ENCODE measurements at regions not wholly inside any gene's neighbourhood (a gene's known extent, or its start where the extent isn't known, plus 50 kb on each side); places are given as distances from the start of the nearest gene placed in this dataset.

DNA sequence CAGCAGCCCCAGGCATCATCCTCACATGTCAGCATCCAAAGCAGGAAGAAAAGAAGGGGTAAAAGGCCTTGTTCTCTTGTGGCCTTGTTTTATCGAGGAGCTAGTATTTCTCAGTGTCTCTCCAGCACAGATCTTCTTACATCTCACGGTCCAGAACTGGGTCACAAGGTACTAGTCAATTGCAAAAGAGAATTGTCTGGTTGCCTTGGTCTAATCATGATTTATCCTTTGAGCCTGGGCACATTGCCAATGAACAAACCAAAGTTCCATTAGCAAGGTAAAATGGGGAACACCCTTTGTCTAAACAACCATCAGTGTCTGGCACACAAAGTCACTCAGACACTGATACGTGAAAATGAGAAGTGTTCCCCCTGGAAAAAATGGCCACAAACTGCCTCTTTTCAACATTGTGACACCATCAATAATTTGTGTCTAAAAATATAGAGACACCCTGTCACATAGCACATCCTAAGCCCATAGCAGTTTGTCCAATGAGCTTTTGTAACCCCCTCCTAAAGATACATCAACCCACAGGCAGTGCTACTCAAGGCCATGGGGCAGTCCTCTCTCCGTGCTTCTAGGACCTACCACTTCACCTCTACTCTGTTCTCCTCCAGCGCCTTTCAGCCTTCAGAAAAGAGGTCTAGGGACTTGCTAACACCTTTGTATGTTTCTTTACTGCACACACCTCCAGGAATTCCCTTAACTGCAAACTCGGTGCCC, 534.4 kb downstream of the MID1IP1 start:
- intact Hi-C loops (cut with micrococcal nuclease) = no loop called here
- CTCF ChIA-PET = no interaction called here
- no peak for TF ChIP-seq SRF (IDR thresholded peaks at IDR 0.05; ENCODE audit: low read depth)
- no peak for TF ChIP-seq TCF7L2 (IDR thresholded peaks at IDR 0.05; ENCODE audit: borderline replicate concordance, extremely low read depth, insufficient read depth, insufficient read length)
- no peak for TF ChIP-seq SP1 (IDR thresholded peaks at IDR 0.05; ENCODE audit: low read depth)
- TF ChIP-seq SIN3A (IDR thresholded peaks at IDR 0.05; ENCODE audit: low read depth) = no peak
- TF ChIP-seq ELF1 (IDR thresholded peaks at IDR 0.05; ENCODE audit: borderline replicate concordance, low read depth) = no peak
- TF ChIP-seq RAD21 (IDR thresholded peaks at IDR 0.05; ENCODE audit: low read depth) = no peak
- no peak for TF ChIP-seq ZNF274 (IDR thresholded peaks at IDR 0.05; ENCODE audit: low read depth, low read length)
- TF ChIP-seq CBX3 (IDR thresholded peaks at IDR 0.05; ENCODE audit: low read depth) = no peak
- no peak for TF ChIP-seq YY1 (IDR thresholded peaks at IDR 0.05; ENCODE audit: extremely low read depth, insufficient replicate concordance, low read depth, low read length)
- Histone ChIP-seq H3K9ac (ENCODE audit: low read length) (no peak overlapping the region), H2AFZ (ENCODE audit: low read depth, low read length, poor library complexity, severe bottlenecking) (no peak overlapping the region), H3K4me3 (replicated peaks in 1 of 2; ENCODE audit: low read depth in 1 of 2, low read length in 2 of 2) (no peak overlapping the region), H3K36me3 (ENCODE audit: control insufficient read depth in 1 of 2, insufficient read depth in 2 of 2, low read length in 2 of 2) (no peaks in the 10 kb centered on the region), H3K9me3 (ENCODE audit: control insufficient read depth in 1 of 2, insufficient read depth in 1 of 2, low read depth in 1 of 2, low read length in 2 of 2) (no peaks in the 10 kb centered on the region), H3K79me2 (ENCODE audit: insufficient read depth, low read length) (no peaks in the 10 kb centered on the region), H3K4me2 (ENCODE audit: low read length) (no peak overlapping the region), H3K27ac (ENCODE audit: low read depth, low read length) (no peak overlapping the region), H4K20me1 (ENCODE audit: insufficient read depth) (no peaks in the 10 kb centered on the region), H3K9me2 (ENCODE audit: insufficient read depth) (no peaks in the 10 kb centered on the region), H3K27me3 (ENCODE audit: insufficient read depth, low read length) (peaks cover 5% of the 10 kb centered on the region; the same call in 1 of the 2 replicates), H3K4me1 (ENCODE audit: control insufficient read depth in 1 of 2, insufficient read depth in 2 of 2, low read length in 2 of 2) (no peaks in the 10 kb centered on the region)
- RAD21 ChIA-PET (ENCODE audit: low non-redundant PET in 1 of 2, low total read pairs in 2 of 2, uncharacterized antibody in 2 of 2, unreplicated experiment in 2 of 2) = no interaction called here
- POLR2A ChIA-PET = no interaction called here
- ATAC-seq = no peak
- no TSS peak for BruUV-seq (replicated peaks)
- DNase-seq (ENCODE audit: low read depth, low spot score) = no peak

GRCh38 chrX:39336671-39337311, 535.5 kb downstream of the MID1IP1 start:
- RAD21 ChIA-PET (ENCODE audit: low non-redundant PET in 1 of 2, low total read pairs in 2 of 2, uncharacterized antibody in 2 of 2, unreplicated experiment in 2 of 2) = no interaction called here
- H3K27me3 ChIP-seq (ENCODE audit: insufficient read depth, low read length) = peaks cover 5% of the 10 kb centered on the region; the same call in 1 of the 2 replicates
- H3K9me2 ChIP-seq (ENCODE audit: insufficient read depth) = no peaks in the 10 kb centered on the region
- no peak for ATAC-seq
- H3K4me2 ChIP-seq (ENCODE audit: low read length) = no peak overlapping the region
- no peak overlapping the region for H3K27ac ChIP-seq (ENCODE audit: low read depth, low read length)
- DNase-seq (ENCODE audit: low read depth, low spot score) = no peak
- no peaks in the 10 kb centered on the region for H3K4me1 ChIP-seq (ENCODE audit: control insufficient read depth in 1 of 2, insufficient read depth in 2 of 2, low read length in 2 of 2)
- H3K79me2 ChIP-seq (ENCODE audit: insufficient read depth, low read length) = no peaks in the 10 kb centered on the region
- H4K20me1 ChIP-seq (ENCODE audit: insufficient read depth) = no peaks in the 10 kb centered on the region
- H3K9ac ChIP-seq (ENCODE audit: low read length) = no peak overlapping the region
- no peak overlapping the region for H2AFZ ChIP-seq (ENCODE audit: low read depth, low read length, poor library complexity, severe bottlenecking)
- CTCF ChIA-PET = no interaction called here
- no peaks in the 10 kb centered on the region for H3K36me3 ChIP-seq (ENCODE audit: control insufficient read depth in 1 of 2, insufficient read depth in 2 of 2, low read length in 2 of 2)
- no peaks in the 10 kb centered on the region for H3K9me3 ChIP-seq (ENCODE audit: control insufficient read depth in 1 of 2, insufficient read depth in 1 of 2, low read depth in 1 of 2, low read length in 2 of 2)
- BruUV-seq (replicated peaks) = no TSS peak
- intact Hi-C loops (cut with micrococcal nuclease) = no loop called here
- POLR2A ChIA-PET = no interaction called here
- no peak overlapping the region for H3K4me3 ChIP-seq (replicated peaks in 1 of 2; ENCODE audit: low read depth in 1 of 2, low read length in 2 of 2)
- TF ChIP-seq YY1 (IDR thresholded peaks at IDR 0.05; ENCODE audit: extremely low read depth, insufficient replicate concordance, low read depth, low read length) (no peak), POLR2AphosphoS5 (IDR thresholded peaks at IDR 0.05; ENCODE audit: low read depth, low read length) (no peak), RAD21 (IDR thresholded peaks at IDR 0.05; ENCODE audit: low read depth) (no peak), EGR1 (IDR thresholded peaks at IDR 0.05; ENCODE audit: low read depth) (no peak), ZNF274 (IDR thresholded peaks at IDR 0.05; ENCODE audit: low read depth, low read length) (no peak), EZH2phosphoT487 (IDR thresholded peaks at IDR 0.05; ENCODE audit: borderline replicate concordance) (no peak), CBX3 (IDR thresholded peaks at IDR 0.05; ENCODE audit: low read depth) (no peak), FOSL1 (IDR thresholded peaks at IDR 0.05; ENCODE audit: low read depth) (no peak), SRF (IDR thresholded peaks at IDR 0.05; ENCODE audit: low read depth) (no peak)
- TF ChIP-seq, protein P1, sequence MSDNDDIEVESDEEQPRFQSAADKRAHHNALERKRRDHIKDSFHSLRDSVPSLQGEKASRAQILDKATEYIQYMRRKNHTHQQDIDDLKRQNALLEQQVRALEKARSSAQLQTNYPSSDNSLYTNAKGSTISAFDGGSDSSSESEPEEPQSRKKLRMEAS (IDR thresholded peaks at IDR 0.05) = no peak
- TF ChIP-seq, protein P2, sequence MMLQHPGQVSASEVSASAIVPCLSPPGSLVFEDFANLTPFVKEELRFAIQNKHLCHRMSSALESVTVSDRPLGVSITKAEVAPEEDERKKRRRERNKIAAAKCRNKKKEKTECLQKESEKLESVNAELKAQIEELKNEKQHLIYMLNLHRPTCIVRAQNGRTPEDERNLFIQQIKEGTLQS (IDR thresholded peaks at IDR 0.05) = no peak
- TF ChIP-seq, protein P3, sequence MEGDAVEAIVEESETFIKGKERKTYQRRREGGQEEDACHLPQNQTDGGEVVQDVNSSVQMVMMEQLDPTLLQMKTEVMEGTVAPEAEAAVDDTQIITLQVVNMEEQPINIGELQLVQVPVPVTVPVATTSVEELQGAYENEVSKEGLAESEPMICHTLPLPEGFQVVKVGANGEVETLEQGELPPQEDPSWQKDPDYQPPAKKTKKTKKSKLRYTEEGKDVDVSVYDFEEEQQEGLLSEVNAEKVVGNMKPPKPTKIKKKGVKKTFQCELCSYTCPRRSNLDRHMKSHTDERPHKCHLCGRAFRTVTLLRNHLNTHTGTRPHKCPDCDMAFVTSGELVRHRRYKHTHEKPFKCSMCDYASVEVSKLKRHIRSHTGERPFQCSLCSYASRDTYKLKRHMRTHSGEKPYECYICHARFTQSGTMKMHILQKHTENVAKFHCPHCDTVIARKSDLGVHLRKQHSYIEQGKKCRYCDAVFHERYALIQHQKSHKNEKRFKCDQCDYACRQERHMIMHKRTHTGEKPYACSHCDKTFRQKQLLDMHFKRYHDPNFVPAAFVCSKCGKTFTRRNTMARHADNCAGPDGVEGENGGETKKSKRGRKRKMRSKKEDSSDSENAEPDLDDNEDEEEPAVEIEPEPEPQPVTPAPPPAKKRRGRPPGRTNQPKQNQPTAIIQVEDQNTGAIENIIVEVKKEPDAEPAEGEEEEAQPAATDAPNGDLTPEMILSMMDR (IDR thresholded peaks at IDR 0.05 in 2 of 3, conservative IDR thresholded peaks at IDR 0.05 in 1 of 3; ENCODE audit: borderline replicate concordance in 1 of 3, insufficient read depth in 1 of 3, low read depth in 2 of 3, low read length in 2 of 3) = no peak

All from HCT116 (cell line).